HEK293T (cell line): ENCODE measurements at regions not wholly inside any gene's neighbourhood (a gene's known extent, or its start where the extent isn't known, plus 50 kb on each side); places are given as distances from the start of the nearest gene placed in this dataset.
"Not testable (repeated sequence)": the region's sequence is repeated elsewhere in the genome, so short reads cannot be mapped to it uniquely, and the experiment has no call there.

ENCODE experiments used
- BHLHE40 ChIP-seq: fragments of 450-650 bp; IDR thresholded peaks from 2 replicates; pipeline ENCODE4 v1.6.1; 2016; ENCODE audit warnings: mild to moderate bottlenecking, moderate library complexity, borderline replicate concordance
- ELF4 ChIP-seq: fragments of 450-650 bp; IDR thresholded peaks from 2 replicates; pipeline ENCODE4 v1.6.1; 2017; ENCODE audit warnings: antibody characterized with exemption
- FOXA1 ChIP-seq: fragments of 450-650 bp; IDR thresholded peaks from 2 replicates; pipeline ENCODE4 v1.6.1; 2016; ENCODE audit warnings: mild to moderate bottlenecking
- FOXK2 ChIP-seq: fragments of 450-650 bp; IDR thresholded peaks from 2 replicates; pipeline ENCODE4 v1.6.1; 2016; ENCODE audit warnings: mild to moderate bottlenecking
- TARDBP ChIP-seq: fragments of 450-650 bp; IDR thresholded peaks from 2 replicates; pipeline ENCODE4 v1.6.1; 2016
- ZNF384 ChIP-seq: fragments of 450-650 bp; IDR thresholded peaks from 2 replicates; pipeline ENCODE4 v1.6.1; 2016

GRCh38 chr7:76912011-76912814, 119.9 kb downstream of the SPDYE17 start:
- TF ChIP-seq ELF4, FOXK2, BHLHE40, FOXA1, TARDBP, ZNF384: not testable (repeated sequence)
